ENCODE measurements at regions not wholly inside any gene's neighbourhood (a gene's known extent, or its start where the extent isn't known, plus 50 kb on each side); places are given as distances from the start of the nearest gene placed in this dataset.

DNA sequence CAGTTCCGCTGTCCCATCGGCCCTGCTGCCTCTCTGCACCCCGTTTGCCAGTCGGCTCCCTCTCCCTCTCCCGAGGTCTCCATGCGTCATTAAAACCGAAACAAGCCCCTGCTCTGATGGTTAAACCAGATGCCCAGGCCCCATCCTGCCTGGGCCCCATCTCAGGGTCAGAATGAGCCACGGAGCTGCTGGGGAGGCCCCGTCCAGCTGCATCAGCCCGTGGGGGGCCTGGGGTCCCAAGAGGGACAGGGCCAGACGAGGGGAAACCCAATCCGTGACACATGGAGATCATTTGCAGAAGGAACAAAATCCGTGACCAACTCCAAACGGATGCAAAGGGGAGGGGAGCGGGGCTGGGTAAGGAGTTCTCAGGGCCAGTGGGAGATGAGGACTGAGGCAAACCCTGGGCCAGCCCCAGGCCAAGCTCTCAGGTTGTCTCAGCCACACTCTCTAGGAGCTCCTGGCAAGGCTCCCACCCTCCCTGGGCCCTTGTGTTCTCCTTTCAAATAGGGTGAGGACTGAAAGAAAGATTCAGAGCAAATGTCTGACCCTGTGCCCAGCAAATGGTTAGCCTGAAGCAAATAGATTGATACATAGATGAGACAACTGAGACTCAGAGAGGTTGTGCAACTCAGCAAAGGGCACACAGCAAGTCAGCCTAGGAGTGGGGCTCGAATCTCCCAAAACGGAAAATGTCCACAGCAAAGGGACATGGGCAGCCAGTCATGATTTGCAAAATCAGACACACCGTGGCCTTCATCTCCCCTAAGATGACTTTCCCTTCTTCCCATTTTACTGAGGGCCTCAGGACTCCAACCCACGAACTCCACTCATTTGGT lies 162.1 kb downstream of the MN1 start:
- TF ChIP-seq, protein P1, sequence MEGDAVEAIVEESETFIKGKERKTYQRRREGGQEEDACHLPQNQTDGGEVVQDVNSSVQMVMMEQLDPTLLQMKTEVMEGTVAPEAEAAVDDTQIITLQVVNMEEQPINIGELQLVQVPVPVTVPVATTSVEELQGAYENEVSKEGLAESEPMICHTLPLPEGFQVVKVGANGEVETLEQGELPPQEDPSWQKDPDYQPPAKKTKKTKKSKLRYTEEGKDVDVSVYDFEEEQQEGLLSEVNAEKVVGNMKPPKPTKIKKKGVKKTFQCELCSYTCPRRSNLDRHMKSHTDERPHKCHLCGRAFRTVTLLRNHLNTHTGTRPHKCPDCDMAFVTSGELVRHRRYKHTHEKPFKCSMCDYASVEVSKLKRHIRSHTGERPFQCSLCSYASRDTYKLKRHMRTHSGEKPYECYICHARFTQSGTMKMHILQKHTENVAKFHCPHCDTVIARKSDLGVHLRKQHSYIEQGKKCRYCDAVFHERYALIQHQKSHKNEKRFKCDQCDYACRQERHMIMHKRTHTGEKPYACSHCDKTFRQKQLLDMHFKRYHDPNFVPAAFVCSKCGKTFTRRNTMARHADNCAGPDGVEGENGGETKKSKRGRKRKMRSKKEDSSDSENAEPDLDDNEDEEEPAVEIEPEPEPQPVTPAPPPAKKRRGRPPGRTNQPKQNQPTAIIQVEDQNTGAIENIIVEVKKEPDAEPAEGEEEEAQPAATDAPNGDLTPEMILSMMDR (IDR thresholded peaks at IDR 0.05) = no peak
- TF ChIP-seq POLR2A (IDR thresholded peaks at IDR 0.05) = no peak
- Histone ChIP-seq H3K27ac (no peak overlapping the region), H3K36me3 (replicated peaks in 1 of 2) (no peaks in the 10 kb centered on the region), H3K27me3 (no peaks in the 10 kb centered on the region), H3K9me3 (replicated peaks in 1 of 3) (no peaks in the 10 kb centered on the region), H3K4me3 (no peak overlapping the region), H3K4me1 (replicated peaks in 1 of 2) (no peaks in the 10 kb centered on the region)
- WGBS, 4 donors = 71 to 83% (median 73%) methylated on average over 17 to 19 of the region's 19 CpGs
- DNase-seq = no peak
- intact Hi-C loops (cut with DNase I) = no loop called here

DNA sequence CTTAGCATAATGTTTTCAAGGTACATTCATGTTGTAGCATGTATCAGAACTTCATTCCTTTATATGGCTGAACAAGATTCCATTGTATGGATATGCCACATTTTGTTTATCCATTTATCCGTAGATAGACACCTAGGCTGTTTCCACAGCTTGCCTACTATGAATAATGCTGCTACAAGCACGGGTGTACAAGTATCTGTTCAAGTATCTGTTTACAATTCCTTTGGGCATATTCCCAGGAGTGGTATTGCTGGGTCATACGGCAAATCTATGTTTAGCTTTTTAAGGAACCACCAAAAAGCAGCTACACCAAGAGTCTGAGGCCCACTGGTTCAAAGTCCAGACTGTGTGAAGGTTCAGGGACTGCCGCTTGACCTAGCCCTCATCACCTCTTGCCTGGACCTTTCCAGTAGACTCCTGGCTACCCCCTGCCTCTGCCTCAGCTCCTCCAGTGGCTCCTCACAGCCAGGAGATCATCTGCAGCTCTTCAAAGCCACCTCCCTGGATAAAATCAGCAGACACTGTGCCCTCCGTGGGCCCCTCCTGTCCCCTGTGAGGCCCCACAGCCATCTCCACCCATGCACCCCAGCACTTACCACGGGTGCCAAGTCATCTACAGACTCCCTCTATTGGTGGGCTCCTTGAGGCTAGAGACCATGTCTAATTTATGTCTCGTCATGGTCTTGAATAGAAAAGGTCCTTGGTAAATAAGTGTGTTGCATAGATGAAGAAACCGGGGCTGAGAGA lies 160.3 kb downstream of the MN1 start:
- Histone ChIP-seq H3K4me3 (no peak overlapping the region), H3K27ac (no peak overlapping the region), H3K9me3 (replicated peaks in 1 of 3) (no peaks in the 10 kb centered on the region), H3K27me3 (no peaks in the 10 kb centered on the region), H3K4me1 (replicated peaks in 1 of 2) (no peaks in the 10 kb centered on the region), H3K36me3 (replicated peaks in 1 of 2) (no peaks in the 10 kb centered on the region)
- no peak for TF ChIP-seq POLR2A (IDR thresholded peaks at IDR 0.05)
- intact Hi-C loops (cut with DNase I) = no loop called here
- WGBS, 4 donors = 71 to 80% (median 76%) methylated on average over 8 of the region's 8 CpGs
- DNase-seq = no peak

DNA sequence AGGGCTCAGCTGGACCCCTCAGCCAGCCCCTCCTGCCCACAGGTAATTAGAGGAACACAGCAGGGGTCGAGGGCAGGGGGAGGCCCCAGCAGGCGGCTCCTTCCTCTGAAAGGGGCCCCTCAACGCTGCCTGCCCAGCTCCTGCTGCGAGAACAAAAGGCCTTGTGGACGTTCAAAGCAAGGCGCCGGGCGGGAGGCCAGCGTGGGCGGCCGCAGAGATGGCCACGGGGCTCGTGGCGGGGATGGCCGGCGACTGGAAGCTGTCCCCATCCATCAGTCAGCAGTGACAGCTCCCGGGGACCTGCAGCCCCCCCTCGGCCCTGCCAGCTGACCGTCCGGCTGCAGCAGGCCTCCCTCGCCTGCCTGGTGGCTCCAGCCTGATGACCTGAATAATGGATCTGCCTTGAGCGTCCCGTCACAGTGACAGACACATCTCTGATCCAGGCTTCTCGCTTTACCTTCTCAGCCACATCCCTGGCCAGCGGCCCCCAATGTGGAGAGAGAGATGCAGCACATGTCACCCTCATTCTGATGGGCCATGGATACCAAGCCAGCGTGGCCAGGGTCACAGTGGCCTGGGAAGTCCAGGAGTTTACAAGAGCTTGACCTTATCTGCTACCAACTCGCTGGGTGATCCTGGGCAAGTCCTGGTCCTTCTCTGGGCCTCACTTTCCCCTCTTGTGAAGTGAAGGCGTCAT lies 159.3 kb downstream of the MN1 start:
- TF ChIP-seq POLR2A (IDR thresholded peaks at IDR 0.05) = no peak
- TF ChIP-seq, protein P1 (IDR thresholded peaks at IDR 0.05) = no peak

DNA sequence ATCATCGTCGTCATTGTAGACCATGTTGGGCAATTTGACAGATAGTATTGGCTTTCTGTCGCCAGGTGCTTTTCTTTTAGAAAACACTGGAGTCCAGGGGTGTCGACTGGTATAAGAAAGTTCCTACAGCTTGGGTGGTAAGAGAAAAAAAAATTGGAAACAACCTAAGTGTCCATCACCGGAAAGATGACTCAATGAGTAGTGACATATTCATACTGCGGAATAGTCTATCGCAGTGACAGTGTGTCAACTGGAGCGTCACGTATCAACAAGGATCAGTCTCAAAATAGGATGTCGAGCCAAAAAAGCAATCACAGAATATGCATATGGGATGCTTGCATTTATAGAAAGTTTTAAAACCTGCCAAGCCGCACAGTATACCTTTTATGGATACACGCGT lies 157.6 kb downstream of the MN1 start:
- no peaks in the 10 kb centered on the region for H3K36me3 ChIP-seq (replicated peaks in 1 of 2)
- WGBS, 4 donors = 92 to 96% (median 92%) methylated on average over 13 of the region's 13 CpGs
- no peaks in the 10 kb centered on the region for H3K9me3 ChIP-seq (replicated peaks in 1 of 3)
- DNase-seq = no peak
- no peak overlapping the region for H3K4me3 ChIP-seq
- no peak for TF ChIP-seq POLR2A (IDR thresholded peaks at IDR 0.05)
- TF ChIP-seq, protein P1 (IDR thresholded peaks at IDR 0.05) = no peak
- H3K27ac ChIP-seq = no peak overlapping the region
- H3K27me3 ChIP-seq = no peaks in the 10 kb centered on the region
- intact Hi-C loops (cut with DNase I) = no loop called here
- H3K4me1 ChIP-seq (replicated peaks in 1 of 2) = no peaks in the 10 kb centered on the region

More for the DNA sequence above, 159.3 kb downstream of the MN1 start:
- intact Hi-C loops (cut with DNase I) = no loop called here
- no peak for DNase-seq
- WGBS, 4 donors = 49 to 66% (median 65%) methylated on average over 20 to 28 of the region's 28 CpGs
- Histone ChIP-seq H3K27me3 (no peaks in the 10 kb centered on the region), H3K36me3 (replicated peaks in 1 of 2) (no peaks in the 10 kb centered on the region), H3K9me3 (replicated peaks in 1 of 3) (no peaks in the 10 kb centered on the region), H3K4me3 (no peak overlapping the region), H3K4me1 (replicated peaks in 1 of 2) (no peaks in the 10 kb centered on the region), H3K27ac (no peak overlapping the region)

Data from adrenal gland (tissue), 9 donors.